ENCODE measurements at regions not wholly inside any gene's neighbourhood (a gene's known extent, or its start where the extent isn't known, plus 50 kb on each side); places are given as distances from the start of the nearest gene placed in this dataset.

GRCh38 chr9:106796771-106797170 is 66.2 kb upstream of the ZNF462 start:
- no peak for FAIRE-seq

- no peak for FAIRE-seq
These were observed 65.7 kb upstream of the ZNF462 start for GRCh38 chr9:106797299-106797698.

- FAIRE-seq = no peak
These were observed 64.8 kb upstream of the ZNF462 start for GRCh38 chr9:106798016-106798799.

- FAIRE-seq = no peak
These were observed 63.8 kb upstream of the ZNF462 start for GRCh38 chr9:106799152-106799551.

- no peak for FAIRE-seq
These were observed 62.2 kb upstream of the ZNF462 start for GRCh38 chr9:106800701-106801270.

GRCh38 chr9:106801816-106802215 is 61.1 kb upstream of the ZNF462 start:
- no peak for FAIRE-seq

Data from A204.1 (cell line).